Kasumi-1 (cell line): ENCODE measurements at regions not wholly inside any gene's neighbourhood (a gene's known extent, or its start where the extent isn't known, plus 50 kb on each side); places are given as distances from the start of the nearest gene placed in this dataset.

Source experiments
- DNase-seq, 2 experiments: peaks; one replicate each; lab custom pipeline; 2025; lab: John Stamatoyannopoulos, UW

DNA sequence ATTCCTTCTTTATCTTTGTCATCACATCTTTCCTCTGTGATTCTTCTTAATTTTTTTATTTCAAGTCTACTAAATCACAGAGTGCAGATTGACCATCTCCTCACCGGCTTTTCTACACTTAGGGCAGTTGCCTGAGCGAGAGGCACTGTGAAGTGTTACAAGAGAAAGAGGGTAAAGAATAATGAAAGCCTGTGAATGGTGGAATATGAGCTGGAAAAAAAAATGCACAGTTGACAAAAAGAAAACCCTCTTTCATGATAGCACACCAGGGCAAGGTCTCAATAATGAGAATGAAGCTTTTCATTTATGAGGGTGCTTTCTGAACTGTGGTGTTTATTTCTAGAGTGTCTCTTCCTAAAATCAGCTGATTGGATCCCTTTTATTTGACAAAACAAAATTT, 106.2 kb upstream of the PDE3A start:
- no peak for DNase-seq

DNA sequence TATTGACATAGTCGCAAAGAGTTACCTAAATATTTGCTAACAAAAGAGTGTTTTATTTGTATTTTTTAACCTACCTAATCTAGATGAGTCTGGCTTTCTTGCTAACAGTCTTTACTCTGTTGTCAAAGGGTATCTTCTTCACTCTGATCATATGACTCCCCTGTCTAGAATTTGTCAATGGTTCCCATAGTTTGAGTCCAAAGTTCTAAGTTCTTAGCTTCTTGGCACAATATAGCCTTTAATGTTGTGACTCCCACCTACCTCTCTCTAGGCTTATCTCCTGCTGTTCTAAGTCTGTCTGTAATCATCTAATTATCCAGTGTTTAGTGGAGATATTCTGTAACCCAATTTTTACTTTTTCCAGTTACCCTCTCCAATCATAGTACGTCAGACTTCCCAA, 104.3 kb upstream of the PDE3A start:
- DNase-seq: no peak

DNA sequence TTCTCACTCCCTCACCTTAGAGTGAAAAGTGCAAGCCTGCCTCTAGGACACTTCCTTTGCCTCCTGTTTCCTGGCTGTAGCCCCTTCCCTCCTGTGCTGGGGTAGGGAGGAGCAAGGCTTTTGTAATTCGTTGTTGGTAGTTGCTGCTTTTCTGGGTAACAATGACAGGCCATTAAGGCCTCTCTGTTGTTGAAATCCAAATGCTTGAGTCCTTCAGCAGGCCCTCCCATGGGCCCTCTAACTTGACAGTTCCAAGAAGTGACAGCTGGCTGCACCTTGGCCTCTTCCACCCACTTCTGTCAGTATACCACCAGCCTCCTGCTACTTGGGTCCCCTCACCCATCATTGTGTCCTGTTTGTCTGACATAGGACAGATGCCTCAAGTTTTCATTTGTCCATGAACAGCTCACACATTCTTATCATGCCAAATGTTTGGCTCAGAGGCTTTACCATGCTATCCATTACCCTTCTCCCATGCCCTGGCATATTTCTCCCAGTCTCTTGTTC, 103.7 kb upstream of the PDE3A start:
- no peak for DNase-seq

DNA sequence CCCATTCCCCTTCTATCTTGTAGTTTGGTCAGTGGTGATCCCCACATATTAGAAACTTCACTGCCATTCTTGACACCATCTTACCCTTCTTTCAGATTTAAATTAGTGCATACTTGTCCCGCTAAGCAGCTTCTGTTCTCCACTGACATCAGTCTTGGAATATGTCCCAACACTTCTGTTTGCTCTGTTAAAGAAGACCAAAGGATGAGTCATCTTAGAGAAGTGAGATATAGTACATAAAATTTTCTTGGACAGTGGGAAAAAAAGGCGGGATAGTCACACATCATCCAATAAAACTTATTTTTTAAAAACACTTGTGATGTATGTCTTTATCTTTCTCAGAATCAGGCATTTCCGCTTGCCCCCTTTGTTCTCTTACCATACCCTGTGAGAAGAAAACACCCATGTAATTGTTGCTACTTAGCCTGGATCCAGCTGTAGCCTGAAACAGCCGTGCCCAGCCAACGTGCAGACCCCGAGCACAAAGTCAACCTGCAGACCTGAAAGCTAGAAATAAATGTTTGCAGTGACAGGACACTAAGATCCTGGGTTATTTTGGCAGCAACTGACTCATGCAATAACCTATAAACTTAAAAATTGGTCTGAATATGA, 100.1 kb upstream of the PDE3A start:
- DNase-seq: no peak

DNA sequence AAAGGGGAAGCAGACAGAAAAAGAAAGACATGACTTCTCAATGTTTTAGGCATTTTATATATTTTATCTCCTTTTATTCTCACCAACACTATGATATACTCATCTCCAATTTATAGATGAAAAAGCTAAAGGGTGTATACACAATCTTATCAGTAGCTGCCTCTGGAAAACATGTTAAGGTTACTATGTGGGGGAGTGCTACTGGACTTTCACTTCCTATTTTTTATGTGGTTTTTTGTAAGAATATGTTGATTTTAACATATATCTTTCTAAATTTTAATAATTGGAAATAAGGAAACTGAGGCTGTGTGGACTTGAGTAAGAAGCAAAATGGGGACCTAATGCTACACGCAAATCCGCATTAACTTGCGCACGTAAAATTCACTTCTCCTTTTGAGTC, 99.6 kb upstream of the PDE3A start:
- peak in 1 of 2 experiments; percentile 3 for DNase-seq

DNA sequence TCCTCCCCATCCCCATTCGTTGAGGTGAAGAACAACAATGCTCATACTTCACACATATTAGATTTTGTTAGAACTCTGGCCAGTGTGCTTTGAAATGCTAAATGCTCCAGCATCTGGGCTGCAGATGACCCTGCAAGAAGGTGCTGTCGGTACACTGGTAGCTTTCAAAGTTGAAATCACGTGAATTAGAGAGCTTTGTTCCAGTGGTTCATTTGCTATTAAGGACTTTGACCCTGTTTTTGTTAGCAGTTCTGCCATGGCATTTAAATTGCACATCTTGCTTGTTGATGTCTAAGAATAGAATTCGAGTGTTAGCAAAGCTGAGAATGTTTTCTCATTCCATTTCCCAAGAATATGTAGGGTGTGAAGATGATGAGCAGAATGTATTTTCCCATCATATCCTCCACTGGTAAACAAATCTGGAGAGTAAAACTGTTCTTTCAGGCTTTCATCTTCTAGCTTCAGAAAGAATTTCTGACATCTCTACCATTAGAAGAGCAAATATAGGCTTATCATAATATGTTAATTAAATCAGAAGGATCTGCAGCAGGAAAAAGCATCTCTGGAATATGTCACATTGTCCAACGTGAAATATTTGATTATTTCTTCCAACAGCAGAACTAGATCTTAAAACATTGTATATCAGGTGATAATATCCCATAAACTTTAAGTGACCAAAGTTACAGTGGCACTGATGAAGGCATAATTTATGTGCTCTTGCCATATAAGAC, 98.8 kb upstream of the PDE3A start:
- DNase-seq: no peak

DNA sequence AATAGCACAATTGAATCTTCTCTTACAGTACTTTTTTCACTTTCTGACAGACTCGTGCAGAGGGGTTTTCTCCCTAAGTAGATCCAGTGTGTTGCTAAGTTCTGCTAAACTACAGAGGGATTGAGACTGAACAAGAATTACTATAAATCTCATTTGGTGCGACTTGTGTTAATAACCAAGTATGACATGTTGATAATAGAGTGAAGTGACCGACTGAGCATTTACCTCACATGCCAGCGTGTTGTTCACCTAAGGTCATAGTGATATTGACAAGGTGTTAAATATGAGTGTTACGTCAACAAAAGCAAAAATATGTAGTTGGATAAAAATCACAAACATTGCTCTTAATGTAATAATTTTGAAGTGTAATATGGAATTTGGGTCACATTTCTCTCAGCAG, 97.8 kb upstream of the PDE3A start:
- DNase-seq: no peak

DNA sequence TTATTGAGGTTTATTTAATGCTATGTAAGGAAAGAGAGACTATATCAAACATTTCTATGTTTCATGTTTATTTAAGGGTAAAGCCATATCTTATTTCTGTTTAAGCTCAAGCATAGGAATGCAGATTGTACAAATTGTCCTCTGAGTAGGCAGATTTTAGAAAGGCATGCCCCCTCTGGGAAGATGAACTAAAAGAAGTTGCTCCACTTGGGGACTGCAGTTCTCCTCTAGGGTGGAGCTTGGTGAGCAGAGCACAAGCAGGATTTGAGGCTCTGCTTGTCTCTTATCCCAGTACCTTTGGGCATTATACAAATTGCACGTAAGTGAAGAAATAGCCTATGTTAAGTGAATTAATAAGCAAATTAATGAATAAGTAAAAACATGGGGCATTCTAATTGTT, 96.2 kb upstream of the PDE3A start:
- DNase-seq: no peak

DNA sequence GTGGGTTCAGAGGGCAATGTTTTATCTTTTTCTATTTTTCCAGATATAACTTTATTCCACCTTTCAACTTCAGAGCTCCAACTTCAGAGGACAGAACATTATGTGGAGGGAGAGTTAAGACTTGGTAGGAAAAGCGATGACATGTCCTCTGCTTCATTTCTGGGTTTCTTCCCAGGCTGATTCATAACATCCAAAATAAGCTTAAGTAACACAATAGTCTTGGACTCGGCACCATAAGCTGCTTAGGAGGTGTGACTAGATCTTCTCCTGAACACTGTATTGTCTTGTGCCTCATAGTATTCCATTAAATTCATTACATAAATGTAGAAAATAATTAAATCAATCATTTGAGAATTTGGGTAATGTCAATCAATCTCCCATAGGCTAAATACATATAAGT, 95.5 kb upstream of the PDE3A start:
- DNase-seq: no peak

DNA sequence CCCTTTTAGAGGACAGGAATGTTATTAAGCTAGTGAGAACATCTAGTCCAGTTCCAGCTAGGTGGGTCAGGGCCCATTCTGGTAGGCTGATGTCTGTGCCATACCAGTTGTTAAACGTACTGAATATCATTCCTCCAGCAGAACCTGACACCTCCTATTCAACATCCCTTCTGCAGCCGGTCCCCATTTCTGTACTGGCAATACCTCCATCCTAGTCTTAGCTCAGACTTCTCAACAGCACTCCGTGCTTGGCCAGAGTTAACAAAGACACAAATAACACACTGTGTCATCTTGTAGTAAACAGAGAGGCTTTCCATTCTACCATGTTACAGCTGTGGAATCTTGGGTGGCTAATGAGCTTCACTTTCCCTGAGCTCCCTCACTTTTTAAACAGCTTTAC, 94.3 kb upstream of the PDE3A start:
- no peak for DNase-seq

DNA sequence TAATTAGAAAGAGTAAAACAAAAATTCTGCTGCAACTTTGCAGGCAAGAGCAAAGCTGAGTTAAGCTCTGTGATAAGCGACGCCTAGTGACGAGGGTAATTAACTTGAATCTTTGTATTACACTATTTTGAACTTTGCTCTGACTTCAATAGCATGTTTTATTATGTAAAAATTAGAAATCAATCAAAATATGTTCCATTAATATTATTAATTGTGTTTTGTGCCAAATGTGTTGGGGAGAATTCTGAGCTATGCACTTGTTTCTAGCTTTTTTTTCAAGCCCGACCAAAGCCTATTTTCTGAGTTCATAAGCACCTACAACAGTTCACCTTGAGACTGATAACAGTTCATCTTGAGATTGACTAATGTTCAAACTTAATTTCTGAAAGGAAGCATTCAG, 90.1 kb upstream of the PDE3A start:
- no peak for DNase-seq

DNA sequence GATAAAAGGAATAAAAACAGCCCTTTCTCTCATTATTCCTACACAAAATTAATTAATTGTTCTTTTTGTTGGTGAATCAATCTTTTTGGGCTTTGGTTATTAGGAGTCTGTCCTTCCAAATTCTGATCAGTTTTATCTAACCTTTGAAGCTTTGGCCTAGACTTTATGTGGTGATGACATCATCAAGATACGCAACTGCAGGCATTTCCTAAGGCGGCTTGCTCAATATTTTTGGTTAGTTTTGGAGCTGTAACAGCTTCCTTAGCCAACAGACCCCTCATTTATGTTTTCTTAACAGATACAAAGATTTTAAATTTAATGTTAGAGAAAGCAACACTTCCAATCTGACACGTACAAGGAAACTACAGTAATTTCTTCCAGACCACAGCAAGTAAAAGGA, 87.8 kb upstream of the PDE3A start:
- DNase-seq: peak; percentile 16 to 19

DNA sequence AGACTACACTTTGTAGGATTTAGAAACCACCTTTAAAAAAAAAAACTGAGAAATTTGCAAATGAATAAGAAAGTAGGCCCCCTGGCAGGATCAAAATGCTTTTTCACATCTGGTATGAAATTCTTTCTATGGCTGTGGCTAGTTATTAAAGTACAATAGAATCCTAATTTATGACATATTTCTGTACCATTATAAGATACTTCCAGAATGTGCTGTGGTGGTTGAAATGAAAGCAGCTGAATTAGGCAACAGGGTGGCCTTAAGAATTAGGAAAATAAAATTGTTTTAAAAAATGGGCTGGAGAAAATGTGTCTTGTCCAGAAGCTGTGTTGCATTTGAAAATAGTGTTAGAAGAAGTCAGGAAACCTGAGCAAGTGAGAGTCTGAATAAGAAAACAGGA, 85.9 kb upstream of the PDE3A start:
- DNase-seq: no peak

DNA sequence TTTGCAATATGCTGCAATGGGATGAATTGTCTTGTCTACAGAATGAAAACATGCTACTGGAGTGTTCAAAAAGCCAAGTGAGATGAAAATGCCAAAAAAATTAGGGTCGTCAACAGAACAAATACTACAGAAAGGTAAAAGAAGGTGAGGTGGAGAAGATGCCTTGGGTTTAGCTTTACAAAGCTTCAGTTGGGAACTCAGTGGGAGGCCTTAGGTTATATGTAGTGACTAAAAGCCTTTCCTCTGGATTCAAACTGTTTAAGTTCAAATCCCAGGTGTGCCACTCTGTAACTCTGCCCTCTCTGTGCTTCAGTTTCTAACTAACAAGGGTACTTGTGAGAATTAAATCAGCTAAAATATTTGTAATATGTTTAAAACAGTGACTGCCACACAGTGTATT, 84.9 kb upstream of the PDE3A start:
- DNase-seq: no peak

DNA sequence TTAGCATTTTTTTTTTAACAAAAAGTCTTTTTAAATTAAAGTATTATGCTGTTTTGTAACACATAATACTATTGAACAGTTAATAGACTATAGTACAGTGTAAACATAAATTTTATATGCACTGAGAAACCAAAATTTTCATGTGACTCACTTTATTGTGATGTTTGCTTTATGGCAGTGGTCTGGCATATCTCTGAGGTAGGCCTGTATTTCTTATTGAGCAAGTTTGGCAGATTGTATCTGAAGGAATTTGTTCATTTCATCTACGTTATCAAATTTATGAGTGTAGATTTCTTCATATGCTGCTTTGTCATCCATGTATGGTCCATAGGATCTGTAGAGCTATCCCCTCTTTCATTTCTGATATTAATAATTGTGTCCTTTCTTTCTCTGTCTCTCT, 78.8 kb upstream of the PDE3A start:
- no peak for DNase-seq

DNA sequence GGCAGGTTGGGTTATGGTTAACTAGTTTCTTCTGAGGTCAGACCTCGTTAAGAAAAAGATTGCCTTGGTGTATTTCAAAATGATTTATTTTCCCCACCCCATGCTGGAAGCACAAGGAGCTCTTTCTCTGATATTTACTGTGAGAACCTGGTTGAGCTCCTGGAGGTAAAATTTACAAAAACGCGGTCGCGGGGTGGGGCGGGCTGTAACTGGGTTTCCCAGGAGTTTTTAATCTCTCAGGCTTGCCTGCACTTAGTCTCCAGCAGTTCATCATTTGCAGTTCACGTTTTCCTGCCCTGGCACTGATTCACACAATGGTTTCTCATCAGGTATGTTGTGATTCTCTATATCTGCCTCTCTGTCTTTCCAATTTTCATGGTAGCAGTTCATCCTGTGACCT, 67.9 kb upstream of the PDE3A start:
- DNase-seq: no peak

DNA sequence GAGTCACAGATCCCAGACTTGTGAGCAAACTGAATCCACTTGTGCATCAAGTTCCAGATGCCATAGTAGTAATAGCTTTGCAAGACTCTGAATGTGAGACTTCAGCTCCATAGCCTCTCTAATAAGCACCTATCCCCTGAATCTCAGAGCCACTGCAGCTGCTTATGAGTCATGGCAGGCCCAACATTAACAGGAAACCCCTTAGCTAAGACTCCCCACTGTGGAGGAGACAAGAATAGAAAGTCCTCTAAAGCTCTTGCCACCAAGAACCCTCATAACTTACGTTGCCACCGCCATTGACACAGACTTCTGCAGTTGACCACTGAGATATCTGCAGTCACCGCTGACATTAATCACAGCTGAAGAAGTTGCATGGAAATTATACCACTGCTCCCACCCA, 62.9 kb upstream of the PDE3A start:
- DNase-seq: peak; percentile 71

DNA sequence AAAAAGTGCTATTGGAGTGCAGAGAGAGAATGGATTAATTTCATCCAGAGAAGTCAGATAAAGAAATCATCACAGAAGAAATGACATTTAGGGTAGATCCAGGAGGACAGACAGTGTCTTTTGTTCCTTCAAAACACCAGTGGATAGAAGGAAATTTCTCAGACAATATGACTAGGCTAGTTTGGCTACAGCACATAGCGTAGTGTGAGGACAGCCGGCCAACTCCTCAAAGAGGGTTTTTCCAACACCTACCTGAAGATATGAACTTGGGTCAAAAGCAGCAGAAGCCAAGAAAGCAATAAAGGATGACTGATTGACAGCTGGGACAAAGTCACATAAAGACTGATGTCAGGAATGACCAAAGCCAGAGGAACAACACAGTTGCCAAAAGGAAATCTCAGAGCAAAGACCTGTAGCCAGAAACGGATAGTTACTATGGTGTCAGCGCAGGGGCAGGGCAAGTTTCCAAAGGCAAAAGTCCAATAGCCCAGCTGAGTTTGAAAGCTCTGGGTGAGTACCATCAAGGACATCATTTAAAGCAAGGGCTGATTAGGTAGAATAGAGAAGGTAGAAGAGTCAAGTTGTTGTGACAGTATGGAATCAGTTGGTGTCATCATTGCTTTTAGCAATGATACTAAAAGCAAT, 58.7 kb upstream of the PDE3A start:
- no peak for DNase-seq

DNA sequence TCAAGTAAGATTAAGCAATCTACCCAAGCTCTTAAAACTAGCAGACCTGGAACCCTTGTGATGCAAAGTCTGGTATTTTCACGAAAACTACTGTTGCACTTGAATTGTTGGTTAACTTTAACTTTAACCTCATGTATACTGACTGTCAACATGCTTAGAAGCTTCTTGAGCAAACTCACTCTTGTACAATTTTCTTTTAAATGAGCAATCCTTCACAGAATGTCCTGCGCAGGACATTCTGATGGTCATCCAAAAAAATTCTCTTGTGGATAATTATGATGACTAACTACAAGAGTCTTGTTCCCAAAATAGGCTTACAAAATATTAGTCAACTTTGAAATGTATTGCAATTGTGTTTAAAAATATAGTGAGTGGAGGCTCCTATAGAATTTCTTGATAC, 54.0 kb upstream of the PDE3A start:
- DNase-seq: no peak

DNA sequence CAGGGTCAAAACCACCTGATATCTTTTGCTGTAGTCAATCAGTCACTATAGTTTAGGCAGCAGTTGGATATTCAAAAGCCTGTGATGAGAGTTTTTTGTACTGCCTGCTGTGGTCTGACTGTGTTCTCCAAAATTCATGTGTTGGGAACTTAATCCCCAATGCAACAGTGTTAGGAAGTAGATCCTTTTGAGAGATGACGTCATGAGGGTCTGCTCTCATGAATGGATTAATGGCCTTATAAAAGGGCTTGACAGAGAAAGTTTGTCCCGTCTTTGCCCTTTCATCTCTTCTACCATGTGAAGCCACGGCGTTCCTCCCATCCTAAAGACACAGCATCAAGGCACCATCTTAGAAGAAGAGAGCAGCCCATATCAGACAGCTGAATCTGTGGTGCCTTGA, 50.8 kb upstream of the PDE3A start:
- DNase-seq: no peak
